Esophagus muscularis mucosa (tissue), 4 donors: ENCODE measurements at regions not wholly inside any gene's neighbourhood (a gene's known extent, or its start where the extent isn't known, plus 50 kb on each side); places are given as distances from the start of the nearest gene placed in this dataset.

Experiments used
- DNase-seq: peaks from one replicate; pipeline ENCODE4 v3.0.0-alpha.2; 2017; ENCODE audit errors: extremely low spot score
- H3K27ac ChIP-seq, 4 donors: fragments of 200-600 bp; sonication (generic); replicated peaks in 1 of 4; 1 replicate in 3 of 4; 2 replicates in 1 of 4; pipeline ENCODE4 v1.5.1; 2016 to 2019; ENCODE audit warnings: mild to moderate bottlenecking in 1 of 4
- H3K27me3 ChIP-seq, 4 donors: fragments of 200-600 bp; sonication (generic); one replicate each; pipeline versions ENCODE4 v1.5.1 to v1.6.0; 2016 to 2019
- H3K36me3 ChIP-seq, 4 donors: fragments of 200-600 bp; sonication (generic); one replicate each; pipeline ENCODE4 v1.5.1; 2016 to 2019
- H3K4me1 ChIP-seq, 4 donors: fragments of 200-600 bp; sonication (generic); one replicate each; pipeline ENCODE4 v1.5.1; 2016 to 2019
- H3K4me3 ChIP-seq, 4 donors: fragments of 200-600 bp; sonication (generic); 1 replicate in 2 of 4; 2 replicates in 2 of 4; pipeline ENCODE4 v1.5.1; 2016 to 2019; ENCODE audit warnings: mild to moderate bottlenecking in 4 of 4, moderate library complexity in 1 of 4
- H3K9me3 ChIP-seq, 4 donors: fragments of 200-600 bp; sonication (generic); 1 replicate in 3 of 4; 2 replicates in 1 of 4; pipeline ENCODE4 v1.5.1; 2016 to 2019
- EP300 ChIP-seq: sonication (generic); formaldehyde crosslinking; IDR thresholded peaks from one replicate; pipeline ENCODE4 v1.6.1; 2017; ENCODE audit warnings: antibody characterized with exemption
- POLR2A ChIP-seq: fragments of 450-650 bp; IDR thresholded peaks from one replicate; pipeline ENCODE4 v1.6.1; 2017; ENCODE audit warnings: antibody characterized with exemption, moderate library complexity, mild to moderate bottlenecking, low read depth
- POLR2AphosphoS5 ChIP-seq, 2 donors: sonication (generic); formaldehyde crosslinking; IDR thresholded peaks; one replicate each; pipeline ENCODE4 v1.6.1; 2017; ENCODE audit warnings: antibody characterized with exemption in 2 of 2
- WGBS: methylation state at CpG from one replicate; pipeline ENCODE4 v1.1.5; 2018; 5-methylcytosine and 5-hydroxymethylcytosine counted together
- intact Hi-C: fragments of 100-400 bp; cut with DNase I; formaldehyde crosslinking; loops from one replicate; pipeline ENCODE4 v1.15.1; 2023
- TF ChIP-seq, protein P1 (sequence below), 3 experiments: fragments of 200-600 bp in 2 of 3; fragments of 450-650 bp in 1 of 3; sonication (generic) in 2 of 3; IDR thresholded peaks; one replicate each; pipeline ENCODE4 v1.5.1; 2017 to 2019; ENCODE audit warnings: antibody characterized with exemption in 3 of 3, mild to moderate bottlenecking in 2 of 3, moderate library complexity in 1 of 3

DNA sequence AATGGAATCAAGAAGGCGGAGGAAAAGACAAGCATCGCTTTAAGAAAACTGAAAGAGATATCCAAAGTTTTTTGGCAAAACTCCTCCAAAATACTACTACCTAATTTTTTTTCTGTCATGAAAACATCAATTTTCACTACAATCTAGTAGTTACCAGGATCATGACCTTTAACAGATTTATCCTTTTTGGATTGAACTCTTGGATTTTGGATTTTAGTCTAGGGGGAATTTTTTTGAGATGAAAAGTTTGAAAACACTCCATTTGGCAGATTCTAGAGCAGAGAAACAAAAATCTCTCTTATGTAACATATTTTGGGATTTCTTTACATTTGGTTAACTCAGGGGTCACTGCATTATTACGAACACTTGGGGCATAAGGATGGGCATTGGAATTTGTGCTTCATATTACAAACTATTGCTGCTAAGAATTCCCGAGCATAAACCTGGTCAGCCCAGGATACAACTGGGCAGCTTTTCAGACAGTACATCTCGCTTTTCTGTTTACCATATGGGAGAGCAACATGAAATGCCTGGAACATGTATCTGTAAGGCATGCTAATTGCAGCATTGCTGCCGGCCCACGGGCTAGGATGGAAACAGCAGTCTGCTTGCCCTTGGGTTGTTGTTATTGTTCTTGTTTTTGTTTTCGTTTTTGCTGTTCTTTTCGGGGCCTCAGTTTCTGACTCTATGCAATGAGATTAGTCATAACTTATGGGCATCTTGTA, 264.3 kb downstream of the RHOU start:
- TF ChIP-seq, protein P1, sequence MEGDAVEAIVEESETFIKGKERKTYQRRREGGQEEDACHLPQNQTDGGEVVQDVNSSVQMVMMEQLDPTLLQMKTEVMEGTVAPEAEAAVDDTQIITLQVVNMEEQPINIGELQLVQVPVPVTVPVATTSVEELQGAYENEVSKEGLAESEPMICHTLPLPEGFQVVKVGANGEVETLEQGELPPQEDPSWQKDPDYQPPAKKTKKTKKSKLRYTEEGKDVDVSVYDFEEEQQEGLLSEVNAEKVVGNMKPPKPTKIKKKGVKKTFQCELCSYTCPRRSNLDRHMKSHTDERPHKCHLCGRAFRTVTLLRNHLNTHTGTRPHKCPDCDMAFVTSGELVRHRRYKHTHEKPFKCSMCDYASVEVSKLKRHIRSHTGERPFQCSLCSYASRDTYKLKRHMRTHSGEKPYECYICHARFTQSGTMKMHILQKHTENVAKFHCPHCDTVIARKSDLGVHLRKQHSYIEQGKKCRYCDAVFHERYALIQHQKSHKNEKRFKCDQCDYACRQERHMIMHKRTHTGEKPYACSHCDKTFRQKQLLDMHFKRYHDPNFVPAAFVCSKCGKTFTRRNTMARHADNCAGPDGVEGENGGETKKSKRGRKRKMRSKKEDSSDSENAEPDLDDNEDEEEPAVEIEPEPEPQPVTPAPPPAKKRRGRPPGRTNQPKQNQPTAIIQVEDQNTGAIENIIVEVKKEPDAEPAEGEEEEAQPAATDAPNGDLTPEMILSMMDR (IDR thresholded peaks at IDR 0.05), result no peak
- TF ChIP-seq POLR2A (no peak), EP300 (no peak), POLR2AphosphoS5 (IDR thresholded peaks at IDR 0.05) (no peak)
- Histone ChIP-seq H3K4me3 (no peak overlapping the region), H3K36me3 (no peaks in the 10 kb centered on the region), H3K9me3 (no peaks in the 10 kb centered on the region), H3K27ac (no peak overlapping the region), H3K27me3 (no peaks in the 10 kb centered on the region), H3K4me1 (peaks cover 0 to 15% (median 13%) of the 10 kb centered on the region in 4 donors)
- intact Hi-C loops, result loop anchor here (5.0 kb wide), 1 partner anchor 262 kb away; the partner anchor contains the start of gene RHOU
- DNase-seq, result no peak
- WGBS, result 93% methylated on average over 9 of the region's 9 CpGs

DNA sequence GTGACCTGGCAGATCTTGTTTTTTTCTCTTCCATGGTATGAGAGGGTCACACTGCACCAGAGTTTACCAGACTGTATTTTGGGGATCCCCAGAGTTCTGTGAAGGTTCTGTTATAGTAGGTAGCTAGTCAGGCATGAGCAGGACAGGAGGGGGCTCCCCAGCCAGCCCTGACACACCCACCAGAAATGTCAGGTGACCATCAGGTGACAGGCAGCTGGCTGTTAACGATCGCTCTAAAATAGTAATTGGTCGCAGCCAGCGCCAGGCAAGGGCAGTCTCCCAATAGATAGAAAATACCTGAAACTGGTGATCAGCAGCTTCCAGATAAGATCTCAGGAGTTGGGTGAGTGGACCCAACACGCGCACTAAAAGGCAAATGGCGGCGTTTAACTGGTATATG, 264.9 kb downstream of the RHOU start:
- Histone ChIP-seq H3K27ac (no peak overlapping the region), H3K4me1 (peaks cover 0 to 15% (median 13%) of the 10 kb centered on the region in 4 donors), H3K4me3 (no peak overlapping the region), H3K9me3 (no peaks in the 10 kb centered on the region), H3K36me3 (no peaks in the 10 kb centered on the region), H3K27me3 (no peaks in the 10 kb centered on the region)
- intact Hi-C loops, result no loop called here
- TF ChIP-seq, protein P1 (IDR thresholded peaks at IDR 0.05), result no peak
- 93% methylated on average over 8 of the region's 8 CpGs for WGBS
- DNase-seq, result no peak

DNA sequence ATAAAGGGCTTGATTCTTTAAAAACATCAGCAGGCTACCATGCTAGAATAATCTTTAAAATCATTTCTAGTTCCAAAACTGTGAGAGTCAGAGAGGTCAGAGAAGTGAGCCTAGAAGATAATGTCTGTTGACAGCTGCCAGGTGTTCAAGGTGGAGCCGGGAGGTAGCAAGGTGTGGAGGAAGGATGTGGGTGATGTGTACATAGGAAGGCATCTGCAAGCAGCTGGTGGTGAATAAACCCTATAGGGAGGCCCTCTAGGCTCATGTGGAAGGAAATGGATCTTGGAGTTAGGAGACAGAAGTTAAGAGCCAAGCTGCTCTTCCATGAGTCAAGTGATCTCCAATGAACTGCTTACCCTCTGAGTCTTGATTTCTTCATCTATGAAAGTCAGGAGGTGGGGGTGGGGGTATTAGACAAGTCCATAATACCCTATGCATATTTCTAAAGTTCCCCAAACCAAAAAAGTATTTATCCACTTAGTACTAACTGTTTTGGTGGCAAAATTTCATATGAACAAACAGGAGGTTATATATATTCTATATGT, 266.3 kb downstream of the RHOU start:
- H3K9me3 ChIP-seq, result no peaks in the 10 kb centered on the region
- intact Hi-C loops, result no loop called here
- H3K27me3 ChIP-seq, result no peaks in the 10 kb centered on the region
- H3K4me1 ChIP-seq, result peaks cover 0 to 15% (median 13%) of the 10 kb centered on the region in 4 donors
- H3K27ac ChIP-seq, result no peak overlapping the region
- H3K4me3 ChIP-seq, result no peak overlapping the region
- no peak for TF ChIP-seq EP300
- TF ChIP-seq, protein P1 (IDR thresholded peaks at IDR 0.05), result no peak
- TF ChIP-seq POLR2AphosphoS5 (IDR thresholded peaks at IDR 0.05), result no peak
- no peak for DNase-seq
- H3K36me3 ChIP-seq, result no peaks in the 10 kb centered on the region
- 84% methylated on average over 1 of the region's 1 CpG for WGBS

DNA sequence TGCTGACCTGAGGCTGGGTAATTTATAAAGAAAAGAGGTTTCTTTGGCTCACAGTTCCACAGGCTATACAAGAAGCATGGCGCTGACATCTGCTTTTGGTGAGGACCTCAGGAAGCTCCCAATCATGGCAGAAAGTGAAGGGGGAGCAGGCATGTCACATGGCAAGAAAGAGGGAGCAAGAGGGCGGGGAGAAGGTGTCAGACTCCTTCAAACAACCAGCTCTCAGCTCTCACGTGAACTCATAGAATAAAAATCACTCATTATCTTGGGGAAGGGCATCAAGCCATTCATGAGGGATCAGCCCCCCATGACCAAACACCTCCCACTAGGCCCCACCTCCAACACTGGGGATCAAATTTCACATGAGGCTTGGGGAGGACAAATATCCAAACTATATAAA, 266.8 kb downstream of the RHOU start:
- intact Hi-C loops, result no loop called here
- H3K27me3 ChIP-seq, result no peaks in the 10 kb centered on the region
- no peaks in the 10 kb centered on the region for H3K9me3 ChIP-seq
- no peak overlapping the region for H3K27ac ChIP-seq
- H3K4me1 ChIP-seq, result peaks cover 0 to 15% (median 13%) of the 10 kb centered on the region in 4 donors
- H3K36me3 ChIP-seq, result no peaks in the 10 kb centered on the region
- no peak for DNase-seq
- no peak overlapping the region for H3K4me3 ChIP-seq
- TF ChIP-seq, protein P1 (IDR thresholded peaks at IDR 0.05), result no peak
- TF ChIP-seq EP300, result no peak
- TF ChIP-seq POLR2AphosphoS5 (IDR thresholded peaks at IDR 0.05), result no peak
- TF ChIP-seq POLR2A, result no peak
- WGBS, result 93% methylated on average over 3 of the region's 3 CpGs

DNA sequence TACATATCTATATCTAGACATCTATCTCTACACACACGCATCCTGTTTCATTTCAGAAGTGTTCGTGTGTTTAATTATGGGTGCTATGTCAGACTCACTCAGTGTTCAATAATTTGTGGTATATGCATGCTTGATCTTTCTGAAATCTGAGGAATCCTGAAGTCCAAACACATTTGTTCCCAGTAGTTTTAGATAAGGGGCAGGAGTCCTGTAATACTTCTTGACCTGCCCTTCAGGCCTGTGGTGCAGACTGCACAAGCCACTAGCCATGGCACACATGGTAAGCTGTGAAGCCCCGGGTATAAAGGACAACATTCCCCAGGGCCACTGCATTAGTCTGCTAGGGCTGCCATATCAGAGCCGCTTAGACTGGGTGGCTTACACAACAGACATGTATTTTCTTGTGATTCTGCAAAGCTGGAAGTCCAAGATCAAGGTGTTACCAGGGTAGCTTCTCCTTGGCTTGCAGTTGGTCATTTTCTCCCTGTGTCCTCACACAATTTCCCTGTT, 267.2 kb downstream of the RHOU start:
- no peak for DNase-seq
- Histone ChIP-seq H3K27me3 (no peaks in the 10 kb centered on the region), H3K27ac (no peak overlapping the region), H3K9me3 (no peaks in the 10 kb centered on the region), H3K4me3 (no peak overlapping the region), H3K4me1 (peaks cover 0 to 15% (median 13%) of the 10 kb centered on the region in 4 donors), H3K36me3 (no peaks in the 10 kb centered on the region)
- no peak for TF ChIP-seq POLR2A
- no peak for TF ChIP-seq EP300
- no peak for TF ChIP-seq POLR2AphosphoS5 (IDR thresholded peaks at IDR 0.05)
- TF ChIP-seq, protein P1 (IDR thresholded peaks at IDR 0.05), result no peak
- intact Hi-C loops, result no loop called here
- 93% methylated on average over 4 of the region's 4 CpGs for WGBS
